ENCODE measurements at regions not wholly inside any gene's neighbourhood (a gene's known extent, or its start where the extent isn't known, plus 50 kb on each side); places are given as distances from the start of the nearest gene placed in this dataset.

GRCh38 chr4:166197166-166197565, 324.1 kb downstream of the TLL1 start:
- TF ChIP-seq, protein P1, sequence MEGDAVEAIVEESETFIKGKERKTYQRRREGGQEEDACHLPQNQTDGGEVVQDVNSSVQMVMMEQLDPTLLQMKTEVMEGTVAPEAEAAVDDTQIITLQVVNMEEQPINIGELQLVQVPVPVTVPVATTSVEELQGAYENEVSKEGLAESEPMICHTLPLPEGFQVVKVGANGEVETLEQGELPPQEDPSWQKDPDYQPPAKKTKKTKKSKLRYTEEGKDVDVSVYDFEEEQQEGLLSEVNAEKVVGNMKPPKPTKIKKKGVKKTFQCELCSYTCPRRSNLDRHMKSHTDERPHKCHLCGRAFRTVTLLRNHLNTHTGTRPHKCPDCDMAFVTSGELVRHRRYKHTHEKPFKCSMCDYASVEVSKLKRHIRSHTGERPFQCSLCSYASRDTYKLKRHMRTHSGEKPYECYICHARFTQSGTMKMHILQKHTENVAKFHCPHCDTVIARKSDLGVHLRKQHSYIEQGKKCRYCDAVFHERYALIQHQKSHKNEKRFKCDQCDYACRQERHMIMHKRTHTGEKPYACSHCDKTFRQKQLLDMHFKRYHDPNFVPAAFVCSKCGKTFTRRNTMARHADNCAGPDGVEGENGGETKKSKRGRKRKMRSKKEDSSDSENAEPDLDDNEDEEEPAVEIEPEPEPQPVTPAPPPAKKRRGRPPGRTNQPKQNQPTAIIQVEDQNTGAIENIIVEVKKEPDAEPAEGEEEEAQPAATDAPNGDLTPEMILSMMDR (IDR thresholded peaks at IDR 0.05; ENCODE audit: insufficient read depth, low read length, poor library complexity, severe bottlenecking): no peak
- no peak for TF ChIP-seq EZH2phosphoT487 (conservative IDR thresholded peaks at IDR 0.05; ENCODE audit: low read length)

Data from SU-DHL-6 (cell line).